AG10803 (cell line): ENCODE measurements at regions not wholly inside any gene's neighbourhood (a gene's known extent, or its start where the extent isn't known, plus 50 kb on each side); places are given as distances from the start of the nearest gene placed in this dataset.

Source experiments
- DNase-seq: peaks from one replicate; pipeline ENCODE4 v3.0.0; 2010; ENCODE audit warnings: low read depth
- H3K4me3 ChIP-seq: 2 replicates; pipeline ENCODE4 v1.5.1; 2011; ENCODE audit warnings: mild to moderate bottlenecking, low read length, control low read depth
- CTCF ChIP-seq: conservative IDR thresholded peaks from 2 replicates; pipeline ENCODE4 v1.5.1; 2011; ENCODE audit warnings: mild to moderate bottlenecking, low read length, control low read depth, inconsistent platforms

- no peak overlapping the region for H3K4me3 ChIP-seq
- no peak for TF ChIP-seq CTCF
- DNase-seq: peak; percentile 68
Observed at GRCh38 chr6:14791526-14791925, 454.3 kb upstream of the JARID2 start.

- peak; percentile 76 for DNase-seq
- H3K4me3 ChIP-seq: no peak overlapping the region
- TF ChIP-seq CTCF: no peak
Observed at GRCh38 chr6:14792118-14792955, 453.5 kb upstream of the JARID2 start.

GRCh38 chr6:14795451-14795850 is 450.4 kb upstream of the JARID2 start:
- no peak for DNase-seq
- no peak overlapping the region for H3K4me3 ChIP-seq
- no peak for TF ChIP-seq CTCF

GRCh38 chr6:14796974-14797762 is 448.7 kb upstream of the JARID2 start:
- H3K4me3 ChIP-seq: no peak overlapping the region
- TF ChIP-seq CTCF: no peak
- DNase-seq: peak; percentile 84

- H3K4me3 ChIP-seq: no peak overlapping the region
- no peak for TF ChIP-seq CTCF
- peak; percentile 52 for DNase-seq
Observed at GRCh38 chr6:14797875-14798593, 447.8 kb upstream of the JARID2 start.

GRCh38 chr6:14798594-14798982 is 447.3 kb upstream of the JARID2 start:
- no peak for TF ChIP-seq CTCF
- no peak for DNase-seq
- no peak overlapping the region for H3K4me3 ChIP-seq
